ENCODE measurements at regions not wholly inside any gene's neighbourhood (a gene's known extent, or its start where the extent isn't known, plus 50 kb on each side); places are given as distances from the start of the nearest gene placed in this dataset.

GRCh38 chr10:131778385-131778784 lies 122.4 kb upstream of the PPP2R2D start:
- no peak for DNase-seq (ENCODE audit: low spot score)
- intact Hi-C loops (cut with DNase I), result loop anchor here in 1 of 2 donors (1.0 kb wide), 1 partner anchor 84 kb away; no protein-coding TSS in a partner anchor

DNA sequence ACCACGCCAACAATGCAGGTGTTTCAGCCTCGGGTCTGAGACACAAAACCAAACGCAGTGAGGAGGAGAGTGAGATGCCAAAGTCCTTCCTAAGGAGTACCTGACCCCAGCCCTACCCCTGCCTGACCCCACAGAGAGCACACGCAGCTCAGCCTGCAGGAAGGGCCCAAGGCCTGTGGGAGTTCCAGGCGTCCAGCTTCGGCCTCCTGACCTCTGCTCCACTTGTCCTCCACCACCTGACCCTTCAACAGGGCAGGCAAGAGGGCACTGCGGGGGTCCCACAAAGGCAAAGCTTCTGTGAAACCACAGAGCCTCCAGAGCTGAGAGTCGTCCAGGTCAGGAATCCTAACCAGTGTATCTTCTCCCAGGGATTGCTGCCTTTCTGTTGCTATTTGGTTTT lies 122.0 kb upstream of the PPP2R2D start:
- no peak for DNase-seq (ENCODE audit: low spot score)
- intact Hi-C loops (cut with DNase I), result loop anchor here in 1 of 2 donors (1.0 kb wide), 1 partner anchor 83 kb away; no protein-coding TSS in a partner anchor

DNA sequence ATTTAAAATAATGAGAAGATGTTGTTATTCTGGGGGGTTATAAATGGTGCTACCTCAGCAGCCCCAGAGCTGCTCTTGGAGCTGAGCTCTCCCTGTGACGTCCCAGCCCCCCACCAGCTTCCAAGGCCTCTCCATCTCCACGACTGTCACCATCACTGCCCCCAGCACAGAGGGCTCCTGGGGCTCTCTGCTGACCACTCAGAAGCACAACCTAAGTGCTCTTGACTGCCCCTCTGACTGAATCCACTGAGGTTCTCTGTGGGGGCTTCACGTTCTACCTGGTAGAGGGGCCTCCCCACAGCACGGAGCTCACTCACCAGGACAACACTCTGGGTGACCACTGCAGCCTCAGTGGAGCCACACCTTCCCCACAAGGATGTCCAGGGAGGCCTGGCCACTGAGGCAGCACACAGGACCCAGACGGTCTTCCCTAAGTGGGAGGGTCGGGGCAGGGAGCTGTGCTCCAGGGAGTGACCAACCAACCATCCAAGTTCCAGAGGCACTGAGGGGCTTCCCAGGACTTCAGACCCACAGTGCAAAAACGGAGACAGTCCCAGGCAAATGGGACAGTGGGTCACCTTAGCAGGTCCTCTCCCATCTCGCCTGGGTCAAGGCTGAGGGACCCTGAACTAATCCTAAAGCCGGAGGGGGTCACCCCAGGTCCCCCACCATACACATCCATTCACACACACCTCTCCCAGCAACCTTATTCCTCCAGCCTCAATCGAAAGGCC lies 121.0 kb upstream of the PPP2R2D start:
- intact Hi-C loops (cut with DNase I), result no loop called here
- no peak for DNase-seq (ENCODE audit: low spot score)

- intact Hi-C loops (cut with DNase I), result no loop called here
- DNase-seq (ENCODE audit: low spot score), result no peak
Measured at GRCh38 chr10:131781076-131781475, 119.7 kb upstream of the PPP2R2D start.

DNA sequence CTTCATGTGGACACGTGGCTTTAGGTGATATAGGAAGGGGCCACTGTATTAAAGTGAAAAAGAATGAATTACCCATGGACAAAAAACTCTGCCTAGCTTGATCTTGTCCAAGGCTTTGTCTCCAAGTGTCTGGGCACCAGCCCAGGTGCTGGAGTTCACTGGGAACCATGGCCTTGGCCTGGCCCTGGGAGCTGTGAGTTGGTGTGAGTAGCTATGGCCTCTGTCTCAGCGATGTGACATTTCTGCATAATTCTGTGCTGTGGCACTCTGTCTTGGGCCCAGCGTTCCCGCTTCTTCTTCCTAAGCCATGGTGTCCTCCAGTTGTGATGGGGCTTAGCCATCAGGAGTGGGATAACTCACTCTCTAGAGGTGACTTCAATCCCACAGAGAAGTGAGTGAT lies 119.0 kb upstream of the PPP2R2D start:
- DNase-seq (ENCODE audit: low spot score), result no peak
- intact Hi-C loops (cut with DNase I), result no loop called here

GRCh38 chr10:131784363-131785120 lies 116.3 kb upstream of the PPP2R2D start:
- DNase-seq (ENCODE audit: low spot score), result no peak
- intact Hi-C loops (cut with DNase I), result loop anchor here in 1 of 2 donors (5.0 kb wide), 1 partner anchor 1592 kb away; no protein-coding TSS in a partner anchor

DNA sequence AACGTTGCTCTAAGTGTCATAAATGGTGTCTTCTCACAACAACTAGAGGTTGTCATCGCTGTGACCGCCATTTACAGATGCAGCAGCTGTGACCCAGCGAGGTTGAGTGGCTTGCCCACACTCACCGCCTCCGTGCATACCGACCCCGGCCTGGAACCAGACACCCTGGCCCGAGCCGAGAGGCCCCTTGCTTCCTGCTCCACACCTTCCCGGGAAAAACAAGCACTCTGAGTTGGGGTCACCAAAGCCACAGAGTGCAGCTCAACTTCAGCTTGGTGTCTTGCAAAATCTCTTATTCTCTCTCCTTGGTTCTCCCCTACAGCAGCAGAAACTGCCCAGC lies 115.7 kb upstream of the PPP2R2D start:
- intact Hi-C loops (cut with DNase I), result loop anchor here in 1 of 2 donors (5.0 kb wide), 1 partner anchor 1593 kb away; no protein-coding TSS in a partner anchor
- no peak for DNase-seq (ENCODE audit: low spot score)

GRCh38 chr10:131786756-131787605 lies 113.8 kb upstream of the PPP2R2D start:
- intact Hi-C loops (cut with DNase I), result loop anchor here in 1 of 2 donors (5.0 kb wide), 1 partner anchor 1595 kb away; no protein-coding TSS in a partner anchor
- no peak for DNase-seq (ENCODE audit: low spot score)

GRCh38 chr10:131787961-131788360 lies 112.8 kb upstream of the PPP2R2D start:
- DNase-seq (ENCODE audit: low spot score), result no peak
- intact Hi-C loops (cut with DNase I), result loop anchor here in 1 of 2 donors (5.0 kb wide), 1 partner anchor 1596 kb away; no protein-coding TSS in a partner anchor

DNA sequence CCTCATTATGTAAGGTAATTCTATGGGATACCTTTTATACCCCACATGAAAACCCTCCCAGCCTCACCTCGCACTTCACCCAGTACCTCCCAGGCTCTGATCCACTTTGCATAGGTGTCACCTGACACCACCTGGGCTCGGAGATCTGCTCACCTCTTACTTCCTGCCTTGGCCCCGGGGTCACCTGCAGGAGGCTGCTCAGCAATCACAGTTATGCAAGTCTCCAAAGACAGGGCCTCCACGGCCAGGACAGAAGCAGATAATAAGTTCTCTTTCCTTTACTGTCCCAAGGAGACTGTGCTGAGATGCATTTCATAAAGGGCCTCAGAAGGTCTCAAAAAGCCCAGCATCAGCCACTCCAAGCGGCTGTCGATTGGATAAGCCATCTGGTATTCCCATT lies 112.4 kb upstream of the PPP2R2D start:
- no peak for DNase-seq (ENCODE audit: low spot score)

DNA sequence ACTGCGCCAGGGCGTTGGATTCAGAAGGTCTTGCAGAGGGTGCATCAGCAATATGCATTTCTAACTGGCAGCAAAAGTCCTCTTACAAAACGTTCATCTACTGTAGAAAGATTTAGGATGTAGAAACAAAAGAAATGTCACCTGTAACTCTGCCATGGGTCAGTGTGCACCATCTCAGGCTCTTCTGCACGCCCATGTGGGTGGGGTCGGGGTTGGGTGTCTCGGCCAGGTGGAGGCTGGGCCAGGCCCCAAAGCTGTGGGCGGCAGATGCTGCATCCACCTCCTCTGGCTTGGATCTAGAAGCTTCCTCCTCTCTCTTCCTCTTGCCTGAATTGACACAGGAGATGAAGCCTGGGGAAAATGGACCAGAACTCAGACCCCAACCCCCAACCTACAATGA lies 111.3 kb upstream of the PPP2R2D start:
- no peak for DNase-seq (ENCODE audit: low spot score)
- intact Hi-C loops (cut with DNase I), result loop anchor here in 1 of 2 donors (5.0 kb wide), 1 partner anchor 1597 kb away; no protein-coding TSS in a partner anchor

More for the DNA sequence above, 112.4 kb upstream of the PPP2R2D start:
- intact Hi-C loops (cut with DNase I), result loop anchor here in 1 of 2 donors (5.0 kb wide), 1 partner anchor 1596 kb away; no protein-coding TSS in a partner anchor

- intact Hi-C loops (cut with DNase I), result no loop called here
- no peak for DNase-seq (ENCODE audit: low spot score)
Measured at GRCh38 chr10:131790021-131790420, 110.8 kb upstream of the PPP2R2D start.

DNA sequence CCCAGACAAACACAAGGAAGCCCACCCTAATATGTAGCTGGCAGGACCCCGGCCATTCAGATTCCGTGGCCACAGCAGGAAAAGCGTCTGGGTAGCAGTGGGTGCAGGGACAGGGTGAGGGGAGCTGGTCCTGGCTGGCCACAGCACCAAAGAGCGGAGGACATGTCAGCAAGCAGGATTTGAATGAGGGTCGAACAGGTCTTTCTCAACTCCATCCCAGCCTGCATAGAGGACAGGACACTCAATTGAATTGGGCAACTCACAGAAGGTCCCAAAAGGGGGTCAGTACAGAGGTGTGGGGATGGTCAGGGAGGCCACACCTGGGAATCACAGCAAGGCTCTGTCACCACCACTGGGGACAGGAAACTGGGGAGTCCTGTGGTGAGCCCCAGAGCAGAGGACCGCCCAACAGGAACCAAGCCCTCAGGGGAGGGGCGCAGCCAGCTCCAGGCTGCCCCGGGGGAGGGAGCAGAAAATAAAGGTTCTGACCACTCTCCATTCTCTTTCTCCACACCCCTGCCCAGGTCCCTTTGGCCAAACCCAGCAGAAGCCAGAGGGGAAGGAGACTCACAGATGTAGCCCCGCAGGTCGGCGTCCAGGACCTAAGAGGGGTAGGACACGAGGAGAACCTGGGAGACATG lies 108.7 kb upstream of the PPP2R2D start:
- intact Hi-C loops (cut with DNase I), result no loop called here
- peak; percentile 70 for DNase-seq (ENCODE audit: low spot score)

DNA sequence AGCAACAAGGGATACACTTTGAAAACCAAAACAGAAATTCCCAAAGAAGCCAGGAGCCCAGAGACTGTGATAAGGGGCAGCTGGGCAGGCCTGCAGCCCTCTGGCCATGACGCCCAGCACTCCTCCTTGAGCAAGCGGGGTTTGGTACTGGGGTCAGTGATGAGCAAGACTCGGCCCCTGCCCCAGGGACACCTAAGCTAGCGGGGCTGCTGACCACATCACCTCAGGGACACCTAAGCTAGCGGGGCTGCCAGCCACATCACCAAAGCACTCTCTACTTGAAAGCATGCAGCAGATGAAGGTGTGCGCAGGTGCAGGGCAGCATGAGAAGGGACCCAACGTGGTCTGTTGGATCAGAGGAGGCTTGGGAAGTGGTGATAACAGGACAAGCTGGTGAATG lies 108.0 kb upstream of the PPP2R2D start:
- intact Hi-C loops (cut with DNase I), result no loop called here
- DNase-seq (ENCODE audit: low spot score), result peak; percentile 30

DNA sequence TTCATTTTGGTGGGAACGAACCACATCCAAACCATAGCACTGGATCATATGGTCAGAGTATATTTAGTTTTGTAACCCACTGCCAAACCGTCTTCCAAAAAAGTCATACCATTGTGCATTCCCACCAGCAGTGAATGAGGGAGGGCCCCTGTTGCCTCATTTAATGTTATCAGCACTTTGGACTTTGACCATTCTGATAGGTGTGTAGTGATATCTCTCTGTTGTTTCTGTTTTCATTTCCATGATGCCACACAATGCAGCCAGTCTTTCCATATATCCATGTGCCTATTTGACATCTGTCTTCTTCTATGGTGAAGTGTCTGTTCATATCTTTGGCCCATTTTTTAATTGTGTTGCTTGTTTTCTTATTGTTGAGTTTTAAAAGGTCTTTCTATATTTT lies 105.0 kb upstream of the PPP2R2D start:
- no peak for DNase-seq (ENCODE audit: low spot score)
- intact Hi-C loops (cut with DNase I), result no loop called here

GRCh38 chr10:131797626-131798025 lies 103.2 kb upstream of the PPP2R2D start:
- intact Hi-C loops (cut with DNase I), result no loop called here
- peak; percentile 47 for DNase-seq (ENCODE audit: low spot score)

- intact Hi-C loops (cut with DNase I), result no loop called here
Measured at GRCh38 chr10:131799429-131799828, 101.4 kb upstream of the PPP2R2D start.

DNA sequence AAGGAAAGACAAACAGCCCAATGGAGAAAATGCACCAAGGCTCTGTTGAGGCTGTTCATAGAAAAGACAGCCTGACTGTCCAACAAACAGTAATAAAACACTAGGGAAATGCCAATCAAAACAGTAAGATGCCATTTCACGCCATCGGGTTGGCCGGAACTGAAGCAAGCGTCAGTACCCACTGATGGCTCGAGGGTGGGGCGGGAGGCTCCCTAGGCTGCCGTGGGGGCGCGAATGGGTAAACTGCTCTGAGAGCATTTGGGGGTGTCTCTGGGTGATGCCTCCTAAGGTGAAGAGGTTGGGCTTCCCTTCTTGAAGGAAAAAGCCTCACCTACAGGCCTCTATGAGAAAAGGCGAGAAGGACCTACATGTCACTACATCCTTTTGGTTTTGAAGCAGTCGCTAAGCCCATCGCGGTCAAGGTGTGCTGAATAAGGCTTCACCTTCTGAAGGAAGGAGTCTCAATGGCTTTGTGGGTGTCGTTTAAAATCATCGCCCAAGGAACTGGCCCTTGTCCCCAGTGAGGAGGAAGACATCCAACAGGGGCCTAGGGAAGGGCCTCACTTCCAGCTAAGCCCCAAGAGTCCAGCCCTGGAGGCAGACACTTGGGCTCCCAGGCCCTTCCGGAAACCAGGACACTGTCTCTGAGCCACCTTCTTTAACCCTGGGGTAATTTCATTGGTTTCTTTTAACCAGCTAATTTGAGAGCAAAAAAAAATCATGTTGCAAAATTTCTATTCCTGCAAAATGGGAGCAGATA lies 98.5 kb upstream of the PPP2R2D start:
- peak; percentile 58 for DNase-seq (ENCODE audit: low spot score)

More at GRCh38 chr10:131799429-131799828, 101.4 kb upstream of the PPP2R2D start:
- no peak for DNase-seq (ENCODE audit: low spot score)

More for the DNA sequence above, 98.5 kb upstream of the PPP2R2D start:
- intact Hi-C loops (cut with DNase I), result no loop called here

Data from posterior vena cava (tissue), 2 donors.